Heart left ventricle (tissue), 16 donors: ENCODE measurements at regions not wholly inside any gene's neighbourhood (a gene's known extent, or its start where the extent isn't known, plus 50 kb on each side); places are given as distances from the start of the nearest gene placed in this dataset.

Experiments used
- ATAC-seq, 4 donors: fragments of 200-7000 bp; cut with Tn5 transposase; one replicate each; pipeline ENCODE4 v1.9.1; 2020 to 2022; ENCODE audit warnings: moderate library complexity in 4 of 4, mild to moderate bottlenecking in 3 of 4, moderate number of reproducible peaks in 1 of 4
- DNase-seq, 5 donors: peaks; one replicate each; pipeline ENCODE4 v3.0.0-alpha.2; 2020
- H3K27ac ChIP-seq, 12 donors: fragments of 200-600 bp; sonication (generic) in 4 of 12; one replicate each; pipeline versions ENCODE4 v1.5.0 to v1.8.0; 2016 to 2022; ENCODE audit warnings: mild to moderate bottlenecking in 2 of 12
- H3K27me3 ChIP-seq, 9 donors: fragments of 200-600 bp; sonication (generic) in 2 of 9; one replicate each; pipeline versions ENCODE4 v1.5.1 to v1.8.0; 2016 to 2022; ENCODE audit warnings: mild to moderate bottlenecking in 3 of 9
- H3K36me3 ChIP-seq, 9 donors: fragments of 200-600 bp; sonication (generic) in 2 of 9; one replicate each; pipeline versions ENCODE4 v1.5.0 to v1.8.0; 2018 to 2022; ENCODE audit warnings: mild to moderate bottlenecking in 2 of 9
- H3K4me1 ChIP-seq, 12 donors: fragments of 200-600 bp; sonication (generic) in 4 of 12; one replicate each; pipeline versions ENCODE4 v1.5.0 to v1.8.0; 2016 to 2022; ENCODE audit warnings: mild to moderate bottlenecking in 3 of 12
- H3K4me3 ChIP-seq, 12 donors: fragments of 200-600 bp; sonication (generic) in 4 of 12; one replicate each; pipeline versions ENCODE4 v1.5.0 to v1.8.0; 2017 to 2022; ENCODE audit warnings: mild to moderate bottlenecking in 9 of 12, moderate library complexity in 4 of 12
- H3K9me3 ChIP-seq, 12 donors: fragments of 200-600 bp; sonication (generic) in 4 of 12; one replicate each; pipeline versions ENCODE4 v1.5.0 to v1.8.0; 2016 to 2022; ENCODE audit warnings: mild to moderate bottlenecking in 1 of 12
- CTCF ChIP-seq, 12 donors: fragments of 200-600 bp; sonication (generic) in 4 of 12; IDR thresholded peaks; one replicate each; pipeline versions ENCODE4 v1.5.0 to v1.8.0; 2018 to 2022; ENCODE audit warnings: antibody characterized with exemption in 12 of 12, mild to moderate bottlenecking in 5 of 12
- POLR2A ChIP-seq, 2 donors: fragments of 450-650 bp; IDR thresholded peaks; one replicate each; pipeline ENCODE4 v1.6.1; 2017; ENCODE audit warnings: antibody characterized with exemption in 2 of 2, mild to moderate bottlenecking in 2 of 2, moderate library complexity in 2 of 2
- WGBS, 4 donors: extraction: QIAGEN DNeasy Blood & Tissue Kit in 2 of 4; methylation state at CpG; one replicate each; pipeline versions ENCODE4 v1.1.5 to v1.1.7; 2013 to 2018; 5-methylcytosine and 5-hydroxymethylcytosine counted together
- intact Hi-C, 10 donors: fragments of 100-400 bp; cut with DNase I; formaldehyde crosslinking; loops; one replicate each; pipeline versions ENCODE4 v1.11.1 to v1.14.2; 2022
- donor health status: ischemic (EF 13 %, LVEDD 7.1; RV severe dilation, severe dysfunction).
- donor health status: healthy with polysubstance abuse.
- donor health status: DM: no; HTN: yes; CAD: no.
- donor health status: DM: no; HTN: no; CAD: no.
- donor health status: ischemic (EF 25% LVEDD 6.9; RV normal size, moderate dysfunction).
- donor health status: ischemic (EF 25% LVEDD 5.7; RV mildly dilated, moderate dysfunction).
- donor health status: healthy.
- donor health status: DM: yes; HTN: yes; CAD: no.
- donor health status: ischemic (EF 35%, LVEDD 5.7; RV mildly dilated, moderate dysfunction).
- donor health status: nonischemic (EF 11% LVEDD 7.7; RV severe dilation, severe dysfunction).
- donor health status: DM: yes; HTN: yes; CAD: no.
- donor health status: PGD.
- donor health status: ischemic (EF 29% LVEDD 5.4; RV normal size, mild dysfunction).
- donor health status: nonischemic (EF 23%, LVEDD 6.1; RV moderate dilation, normal function).

GRCh38 chr3:181969925-181970324 is 258.2 kb downstream of the SOX2 start:
- H3K36me3 ChIP-seq, result no peaks in the 10 kb centered on the region
- no peaks in the 10 kb centered on the region for H3K4me1 ChIP-seq
- no peaks in the 10 kb centered on the region for H3K9me3 ChIP-seq
- WGBS, 4 donors, result 86 to 88% (median 87%) methylated on average over 3 of the region's 3 CpGs
- H3K4me3 ChIP-seq, result no peak overlapping the region
- H3K27me3 ChIP-seq, result no peaks in the 10 kb centered on the region
- no peak for ATAC-seq
- no peak for TF ChIP-seq POLR2A (IDR thresholded peaks at IDR 0.05)
- TF ChIP-seq CTCF (IDR thresholded peaks at IDR 0.05), result no peak
- intact Hi-C loops, result no loop called here
- H3K27ac ChIP-seq, result no peak overlapping the region
- no peak for DNase-seq

- intact Hi-C loops, result no loop called here
- 60 to 69% (median 64%) methylated on average over 2 of the region's 2 CpGs for WGBS, 4 donors
- ATAC-seq, result no peak
These were observed 259.7 kb downstream of the SOX2 start for GRCh38 chr3:181971424-181971823.

GRCh38 chr3:181974198-181974597 is 262.5 kb downstream of the SOX2 start:
- 76 to 95% (median 85%) methylated on average over 2 of the region's 2 CpGs for WGBS, 4 donors

More at GRCh38 chr3:181971424-181971823, 259.7 kb downstream of the SOX2 start:
- DNase-seq, result no peak
- Histone ChIP-seq H3K27me3 (no peaks in the 10 kb centered on the region), H3K4me1 (no peaks in the 10 kb centered on the region), H3K9me3 (no peaks in the 10 kb centered on the region), H3K36me3 (no peaks in the 10 kb centered on the region), H3K27ac (no peak overlapping the region), H3K4me3 (no peak overlapping the region)
- TF ChIP-seq POLR2A (IDR thresholded peaks at IDR 0.05), result no peak

GRCh38 chr3:181976526-181976925 is 264.8 kb downstream of the SOX2 start:
- H3K36me3 ChIP-seq, result no peaks in the 10 kb centered on the region
- no peaks in the 10 kb centered on the region for H3K4me1 ChIP-seq
- intact Hi-C loops, result no loop called here
- H3K4me3 ChIP-seq, result no peak overlapping the region
- 28 to 68% (median 57%) methylated on average over 1 of the region's 1 CpG for WGBS, 4 donors
- ATAC-seq, result no peak
- no peaks in the 10 kb centered on the region for H3K27me3 ChIP-seq
- DNase-seq, result no peak
- no peak overlapping the region for H3K27ac ChIP-seq
- no peaks in the 10 kb centered on the region for H3K9me3 ChIP-seq
- no peak for TF ChIP-seq CTCF (IDR thresholded peaks at IDR 0.05)
- TF ChIP-seq POLR2A (IDR thresholded peaks at IDR 0.05), result no peak

More at GRCh38 chr3:181974198-181974597, 262.5 kb downstream of the SOX2 start:
- no peaks in the 10 kb centered on the region for H3K4me1 ChIP-seq
- no peak overlapping the region for H3K27ac ChIP-seq
- H3K27me3 ChIP-seq, result no peaks in the 10 kb centered on the region
- ATAC-seq (no peak), DNase-seq (no peak)
- no peaks in the 10 kb centered on the region for H3K9me3 ChIP-seq
- H3K36me3 ChIP-seq, result no peaks in the 10 kb centered on the region
- intact Hi-C loops, result no loop called here
- H3K4me3 ChIP-seq, result no peak overlapping the region
- TF ChIP-seq CTCF (IDR thresholded peaks at IDR 0.05) (no peak), POLR2A (IDR thresholded peaks at IDR 0.05) (no peak)

- no peaks in the 10 kb centered on the region for H3K27me3 ChIP-seq
- no peaks in the 10 kb centered on the region for H3K36me3 ChIP-seq
- H3K4me1 ChIP-seq, result no peaks in the 10 kb centered on the region
- no peak for ATAC-seq
- H3K27ac ChIP-seq, result no peak overlapping the region
- no peak overlapping the region for H3K4me3 ChIP-seq
- no peak for DNase-seq
- intact Hi-C loops, result no loop called here
- 54 to 63% (median 59%) methylated on average over 2 of the region's 2 CpGs for WGBS, 4 donors
- TF ChIP-seq CTCF (IDR thresholded peaks at IDR 0.05) (no peak), POLR2A (IDR thresholded peaks at IDR 0.05) (no peak)
- H3K9me3 ChIP-seq, result peaks cover 0 to 7% (median 0%) of the 10 kb centered on the region in 12 donors
These were observed 273.7 kb downstream of the SOX2 start for GRCh38 chr3:181985386-181985785.
